Left ventricle myocardium inferior (tissue), 1 donor: ENCODE measurements at regions not wholly inside any gene's neighbourhood (a gene's known extent, or its start where the extent isn't known, plus 50 kb on each side); places are given as distances from the start of the nearest gene placed in this dataset.

Experiments used
- DNase-seq: peaks from one replicate; pipeline ENCODE4 v3.0.0-alpha.2; 2020
- H3K27ac ChIP-seq: fragments of 200-600 bp; replicated peaks from 2 replicates; pipeline ENCODE4 v1.8.0; 2021
- H3K27me3 ChIP-seq: fragments of 200-600 bp; 2 replicates; pipeline ENCODE4 v1.8.0; 2021; ENCODE audit warnings: low read depth
- H3K36me3 ChIP-seq: fragments of 200-600 bp; 2 replicates; pipeline ENCODE4 v1.8.0; 2021
- H3K4me1 ChIP-seq: fragments of 200-600 bp; 2 replicates; pipeline ENCODE4 v1.8.0; 2021
- H3K4me3 ChIP-seq: fragments of 200-600 bp; 2 replicates; pipeline ENCODE4 v1.8.0; 2021; ENCODE audit warnings: mild to moderate bottlenecking, moderate library complexity
- H3K9me3 ChIP-seq: fragments of 200-600 bp; replicated peaks from 2 replicates; pipeline ENCODE4 v1.8.0; 2021
- intact Hi-C: fragments of 100-400 bp; cut with micrococcal nuclease; formaldehyde crosslinking; loops from one replicate; pipeline ENCODE4 v1.11.0; 2022
- TF ChIP-seq, protein P1 (sequence below): fragments of 200-600 bp; IDR thresholded peaks from 2 replicates; pipeline ENCODE4 v1.8.0; 2021; ENCODE audit warnings: antibody characterized with exemption, mild to moderate bottlenecking, borderline replicate concordance
- donor health status: DM: no; HTN: yes; CAD: no; lungs with severe emphysema.

DNA sequence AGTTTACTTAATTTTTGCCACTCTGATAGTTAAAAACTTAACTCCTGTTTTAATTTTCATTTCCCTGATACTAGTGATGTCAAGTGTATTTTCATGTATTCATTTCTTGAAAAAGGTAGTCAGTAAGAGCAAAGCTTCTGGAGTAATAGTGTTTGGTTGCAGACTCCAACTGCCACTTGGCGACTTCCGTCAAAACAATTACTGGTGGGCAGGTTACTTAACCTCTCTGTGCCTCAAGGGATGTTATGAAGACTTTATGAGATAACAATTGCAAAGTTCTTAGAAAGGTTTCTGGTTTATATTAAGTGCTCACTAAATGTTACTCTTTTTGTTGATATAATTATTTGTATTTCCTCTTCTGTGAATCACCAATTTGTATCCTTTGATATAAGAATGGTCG lies 129.7 kb downstream of the NFKBIZ start:
- DNase-seq: no peak
- Histone ChIP-seq H3K4me3 (no peak overlapping the region), H3K9me3 (no peaks in the 10 kb centered on the region), H3K27ac (no peak overlapping the region), H3K36me3 (no peaks in the 10 kb centered on the region), H3K27me3 (no peaks in the 10 kb centered on the region), H3K4me1 (no peaks in the 10 kb centered on the region)
- TF ChIP-seq, protein P1, sequence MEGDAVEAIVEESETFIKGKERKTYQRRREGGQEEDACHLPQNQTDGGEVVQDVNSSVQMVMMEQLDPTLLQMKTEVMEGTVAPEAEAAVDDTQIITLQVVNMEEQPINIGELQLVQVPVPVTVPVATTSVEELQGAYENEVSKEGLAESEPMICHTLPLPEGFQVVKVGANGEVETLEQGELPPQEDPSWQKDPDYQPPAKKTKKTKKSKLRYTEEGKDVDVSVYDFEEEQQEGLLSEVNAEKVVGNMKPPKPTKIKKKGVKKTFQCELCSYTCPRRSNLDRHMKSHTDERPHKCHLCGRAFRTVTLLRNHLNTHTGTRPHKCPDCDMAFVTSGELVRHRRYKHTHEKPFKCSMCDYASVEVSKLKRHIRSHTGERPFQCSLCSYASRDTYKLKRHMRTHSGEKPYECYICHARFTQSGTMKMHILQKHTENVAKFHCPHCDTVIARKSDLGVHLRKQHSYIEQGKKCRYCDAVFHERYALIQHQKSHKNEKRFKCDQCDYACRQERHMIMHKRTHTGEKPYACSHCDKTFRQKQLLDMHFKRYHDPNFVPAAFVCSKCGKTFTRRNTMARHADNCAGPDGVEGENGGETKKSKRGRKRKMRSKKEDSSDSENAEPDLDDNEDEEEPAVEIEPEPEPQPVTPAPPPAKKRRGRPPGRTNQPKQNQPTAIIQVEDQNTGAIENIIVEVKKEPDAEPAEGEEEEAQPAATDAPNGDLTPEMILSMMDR: no peak
- intact Hi-C loops: no loop called here

DNA sequence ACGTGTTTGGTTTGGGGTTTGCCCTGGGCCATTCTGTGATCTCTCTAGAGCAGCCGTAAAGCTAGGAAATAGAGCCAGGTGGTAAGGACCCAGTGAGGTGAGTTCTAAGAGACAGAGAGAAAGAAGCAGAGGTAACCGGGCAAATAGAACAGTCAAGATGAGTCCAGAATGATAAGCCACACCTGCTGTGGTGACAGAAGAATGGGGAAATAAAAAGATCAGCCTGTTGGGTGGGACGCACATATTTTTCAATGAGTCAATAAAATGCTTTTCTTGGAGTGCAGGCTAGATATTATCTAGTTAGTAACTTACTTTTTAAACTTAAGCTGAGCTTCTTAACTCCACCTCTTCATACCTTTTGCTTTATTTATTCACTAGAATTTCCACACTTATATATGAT lies 135.0 kb downstream of the NFKBIZ start:
- H3K9me3 ChIP-seq: no peaks in the 10 kb centered on the region
- DNase-seq: no peak
- TF ChIP-seq, protein P1: no peak
- H3K36me3 ChIP-seq: no peaks in the 10 kb centered on the region
- H3K4me3 ChIP-seq: no peak overlapping the region
- no peaks in the 10 kb centered on the region for H3K27me3 ChIP-seq
- H3K4me1 ChIP-seq: no peaks in the 10 kb centered on the region
- intact Hi-C loops: no loop called here
- no peak overlapping the region for H3K27ac ChIP-seq

DNA sequence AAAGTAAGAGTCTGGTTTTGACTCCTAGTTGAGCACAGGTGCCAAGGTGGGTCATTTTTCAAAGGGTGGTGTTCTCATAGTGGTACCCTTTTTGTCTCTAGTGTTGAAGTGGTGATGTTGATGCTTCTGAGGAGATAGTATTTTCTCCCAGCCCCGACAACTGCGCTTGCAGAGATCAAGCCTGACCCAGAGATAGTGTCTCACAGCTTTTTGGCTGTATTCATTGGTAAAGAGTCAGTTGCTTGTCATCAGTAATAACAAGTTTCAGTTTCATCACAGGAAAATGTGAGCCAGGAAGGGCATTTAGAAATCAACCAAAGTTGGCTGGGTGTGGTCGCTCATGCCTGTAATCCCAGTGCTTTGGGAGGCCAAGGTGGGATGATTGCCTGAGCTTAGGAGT lies 139.3 kb downstream of the NFKBIZ start:
- intact Hi-C loops: no loop called here
- H3K27me3 ChIP-seq: no peaks in the 10 kb centered on the region
- no peaks in the 10 kb centered on the region for H3K4me1 ChIP-seq
- TF ChIP-seq, protein P1: no peak
- H3K4me3 ChIP-seq: no peak overlapping the region
- H3K27ac ChIP-seq: no peak overlapping the region
- DNase-seq: no peak
- no peaks in the 10 kb centered on the region for H3K9me3 ChIP-seq
- H3K36me3 ChIP-seq: no peaks in the 10 kb centered on the region

DNA sequence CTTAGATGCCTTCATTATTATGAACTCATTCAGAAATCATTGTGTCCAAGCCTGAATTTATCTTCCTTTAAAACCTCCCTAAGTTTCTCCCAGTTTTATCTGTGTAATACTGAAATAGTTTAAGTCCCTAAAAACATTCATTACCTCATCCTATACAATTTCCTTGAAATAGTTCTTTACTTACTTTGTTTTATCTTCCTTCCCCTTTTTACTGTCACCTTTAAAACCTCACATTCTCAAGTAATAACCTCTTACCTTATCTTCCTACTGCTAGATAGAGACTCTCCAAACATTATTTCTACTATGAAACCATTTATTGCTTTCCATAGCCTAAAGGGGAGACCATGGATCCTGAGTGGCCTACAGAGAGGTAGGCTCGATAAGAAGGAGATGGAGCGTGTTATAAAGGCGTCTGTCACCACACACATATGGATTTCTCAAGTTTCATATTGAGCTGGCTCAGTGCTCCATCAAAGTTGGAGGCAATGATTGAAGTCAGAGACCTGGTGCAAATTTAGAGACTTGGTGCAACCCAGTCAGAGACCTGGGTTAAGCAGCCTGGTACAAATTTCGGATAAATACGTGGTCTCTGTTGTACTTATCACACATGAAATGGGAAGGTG lies 140.4 kb downstream of the NFKBIZ start:
- H3K27me3 ChIP-seq: no peaks in the 10 kb centered on the region
- no peak overlapping the region for H3K4me3 ChIP-seq
- no peaks in the 10 kb centered on the region for H3K36me3 ChIP-seq
- intact Hi-C loops: no loop called here
- no peak for DNase-seq
- H3K9me3 ChIP-seq: no peaks in the 10 kb centered on the region
- no peaks in the 10 kb centered on the region for H3K4me1 ChIP-seq
- TF ChIP-seq, protein P1: no peak
- no peak overlapping the region for H3K27ac ChIP-seq

DNA sequence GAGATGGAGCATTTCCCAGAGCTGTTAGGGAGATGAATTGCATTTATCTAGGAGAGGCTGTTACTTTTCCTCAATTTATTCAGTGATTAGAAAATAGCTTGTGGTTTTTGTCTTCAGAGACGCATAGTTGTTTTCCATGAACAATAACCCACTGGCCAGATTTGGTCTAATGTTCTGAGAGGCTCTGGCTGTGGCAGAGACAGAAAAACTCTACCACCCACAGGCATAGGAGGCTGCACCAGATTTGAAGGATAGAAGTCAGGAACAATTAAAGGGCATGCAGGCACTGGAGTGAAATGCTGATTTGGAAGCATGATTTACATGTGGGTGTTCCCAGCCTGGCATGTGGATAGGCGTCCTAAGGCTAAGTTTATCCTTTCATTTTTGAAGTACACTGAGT lies 143.5 kb downstream of the NFKBIZ start:
- Histone ChIP-seq H3K27me3 (no peaks in the 10 kb centered on the region), H3K4me3 (no peak overlapping the region), H3K36me3 (no peaks in the 10 kb centered on the region), H3K9me3 (no peaks in the 10 kb centered on the region), H3K27ac (no peak overlapping the region), H3K4me1 (no peaks in the 10 kb centered on the region)
- TF ChIP-seq, protein P1: no peak
- no peak for DNase-seq
- intact Hi-C loops: no loop called here
